BE2C (cell line): ENCODE measurements at regions not wholly inside any gene's neighbourhood (a gene's known extent, or its start where the extent isn't known, plus 50 kb on each side); places are given as distances from the start of the nearest gene placed in this dataset.

Experiments used
- DNase-seq: peaks from one replicate; pipeline ENCODE4 v3.0.0-alpha.2; 2020
- H3K27me3 ChIP-seq: fragments of 250-450 bp; sonication (Bioruptor Pico); 2 replicates; pipeline ENCODE4 v1.5.1; 2020; ENCODE audit warnings: mild to moderate bottlenecking
- H3K36me3 ChIP-seq: fragments of 250-450 bp; sonication (Bioruptor Pico); 2 replicates; pipeline ENCODE4 v1.5.1; 2020; ENCODE audit warnings: mild to moderate bottlenecking
- H3K4me1 ChIP-seq: fragments of 250-450 bp; sonication (Bioruptor Pico); 2 replicates; pipeline ENCODE4 v1.5.1; 2020
- H3K4me3 ChIP-seq: 2 replicates; pipeline ENCODE4 v1.5.1; 2011; ENCODE audit warnings: low read depth, low read length
- H3K9me3 ChIP-seq: fragments of 250-450 bp; sonication (Bioruptor Pico); 2 replicates; pipeline ENCODE4 v1.5.1; 2020
- CTCF ChIP-seq: IDR thresholded peaks from 2 replicates; pipeline ENCODE4 v1.5.1; 2012; ENCODE audit warnings: mild to moderate bottlenecking, low read depth, low read length

DNA sequence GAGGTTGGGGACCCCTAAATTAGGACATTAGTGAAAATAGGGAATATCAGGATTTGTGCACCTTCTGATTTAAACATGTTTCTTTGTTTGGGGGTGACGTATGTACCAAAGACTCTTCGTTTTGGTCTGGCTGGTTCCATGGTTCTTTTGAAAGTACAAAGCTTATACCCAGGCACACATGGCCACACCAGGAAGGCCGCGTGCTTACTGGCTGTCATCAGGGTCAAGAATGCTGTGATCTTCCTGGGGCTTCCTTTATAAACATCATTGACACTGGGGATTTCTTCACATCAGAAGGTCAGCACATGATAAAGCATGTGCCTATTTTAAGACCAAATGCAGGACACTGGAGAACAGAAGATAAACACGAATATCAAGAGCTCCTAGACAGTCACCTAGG lies 230.6 kb upstream of the ID2 start:
- TF ChIP-seq CTCF: no peak
- H3K4me3 ChIP-seq: no peak overlapping the region
- H3K27me3 ChIP-seq: no peaks in the 10 kb centered on the region
- H3K9me3 ChIP-seq: no peaks in the 10 kb centered on the region
- DNase-seq: no peak
- peaks cover 5% of the 10 kb centered on the region for H3K4me1 ChIP-seq
- no peaks in the 10 kb centered on the region for H3K36me3 ChIP-seq

DNA sequence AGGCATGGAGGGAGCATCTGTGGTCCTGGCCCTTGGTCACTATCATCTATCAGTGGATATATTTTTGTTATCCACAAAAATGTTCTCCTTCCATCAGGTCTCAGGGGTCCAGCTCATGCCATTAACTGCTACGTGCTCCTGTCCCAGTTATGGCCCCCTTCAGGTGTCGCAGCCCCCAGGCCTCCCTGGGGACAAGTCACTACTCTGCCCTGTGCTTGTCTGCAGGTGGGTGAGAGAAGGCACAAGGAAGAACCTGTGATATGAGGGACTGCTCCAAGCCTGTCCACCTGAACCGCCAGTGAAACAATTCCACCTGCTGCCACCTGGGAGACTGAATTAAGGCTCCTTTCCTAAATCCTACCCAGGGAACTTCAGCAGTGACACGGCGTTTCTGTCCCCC lies 229.6 kb upstream of the ID2 start:
- no peak for TF ChIP-seq CTCF
- H3K27me3 ChIP-seq: no peaks in the 10 kb centered on the region

DNA sequence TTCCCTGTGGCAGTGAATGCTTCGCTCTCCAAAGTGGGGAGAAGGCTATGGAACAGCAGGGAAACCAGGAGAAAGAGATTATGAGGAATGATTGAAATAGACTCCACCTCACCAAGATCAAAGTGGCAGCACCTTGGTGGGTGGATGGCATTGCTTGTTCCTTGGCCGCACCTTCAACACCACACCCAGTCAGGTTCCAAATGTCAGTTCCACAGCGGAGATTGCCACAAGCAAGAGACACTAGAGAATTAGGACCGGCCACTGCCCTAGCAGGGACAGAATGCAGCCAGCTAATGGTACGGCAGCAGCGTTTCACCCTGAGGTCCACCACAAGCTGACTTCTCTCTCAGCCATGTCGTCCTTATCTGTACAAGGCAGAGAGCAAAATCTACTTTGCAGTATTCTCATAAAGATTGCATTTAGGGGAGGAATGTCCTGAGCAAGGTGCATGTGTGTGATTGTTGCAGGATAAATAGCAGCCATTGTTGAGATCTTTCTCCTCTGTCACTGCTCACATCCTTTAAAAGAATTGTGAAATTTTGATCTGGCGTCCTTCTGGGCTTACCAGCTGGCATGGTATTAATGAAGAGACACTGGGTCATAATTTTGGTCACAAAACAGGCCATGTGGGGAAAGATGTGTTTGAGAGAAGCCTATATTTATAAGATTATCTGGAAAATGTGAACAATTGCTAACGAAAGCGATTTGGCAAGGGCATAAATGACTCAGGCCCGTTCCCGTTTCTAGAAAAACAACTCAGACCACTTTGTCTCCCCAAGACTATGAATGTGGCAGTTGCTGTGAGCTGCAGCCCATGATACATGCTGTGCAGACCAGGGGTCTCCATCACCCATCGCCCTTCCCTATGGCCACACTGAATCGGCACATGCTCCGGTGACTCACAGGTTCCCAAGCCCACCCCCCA lies 228.6 kb upstream of the ID2 start:
- H3K4me1 ChIP-seq: peaks cover 5% of the 10 kb centered on the region
- no peaks in the 10 kb centered on the region for H3K27me3 ChIP-seq
- H3K4me3 ChIP-seq: no peak overlapping the region
- H3K36me3 ChIP-seq: no peaks in the 10 kb centered on the region
- no peak for TF ChIP-seq CTCF
- DNase-seq: no peak
- H3K9me3 ChIP-seq: no peaks in the 10 kb centered on the region

More for the DNA sequence above, 229.6 kb upstream of the ID2 start:
- Histone ChIP-seq H3K4me3 (no peak overlapping the region), H3K9me3 (no peaks in the 10 kb centered on the region), H3K36me3 (no peaks in the 10 kb centered on the region), H3K4me1 (peaks cover 5% of the 10 kb centered on the region)
- DNase-seq: no peak

DNA sequence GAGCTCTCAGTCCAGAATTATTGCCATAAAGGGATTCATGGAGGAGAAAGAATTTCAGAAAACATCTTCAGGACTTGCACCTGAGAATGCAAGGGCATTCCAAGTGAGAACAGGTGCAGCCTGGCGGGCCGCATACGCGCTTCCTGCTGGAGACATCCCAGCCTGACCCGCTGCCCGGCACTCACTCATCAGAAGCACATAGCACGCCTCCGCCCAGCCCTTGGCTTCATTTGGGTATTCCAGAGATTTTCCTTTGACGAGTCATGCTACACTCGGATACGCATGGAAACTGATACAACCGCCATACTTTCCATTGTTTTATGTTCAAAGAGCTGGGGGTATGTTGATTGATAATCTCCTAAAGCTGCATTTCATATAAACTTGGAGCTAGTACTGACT lies 228.0 kb upstream of the ID2 start:
- Histone ChIP-seq H3K9me3 (no peaks in the 10 kb centered on the region), H3K4me3 (no peak overlapping the region), H3K27me3 (no peaks in the 10 kb centered on the region), H3K36me3 (no peaks in the 10 kb centered on the region), H3K4me1 (no peaks in the 10 kb centered on the region; the same call in 1 of the 2 replicates)
- TF ChIP-seq CTCF: no peak
- DNase-seq: no peak

GRCh38 chr2:8454797-8455196 lies 227.1 kb upstream of the ID2 start:
- Histone ChIP-seq H3K36me3 (no peaks in the 10 kb centered on the region), H3K27me3 (no peaks in the 10 kb centered on the region), H3K4me3 (no peak overlapping the region), H3K4me1 (no peaks in the 10 kb centered on the region), H3K9me3 (no peaks in the 10 kb centered on the region)
- no peak for DNase-seq
- no peak for TF ChIP-seq CTCF
